ENCODE measurements at regions not wholly inside any gene's neighbourhood (a gene's known extent, or its start where the extent isn't known, plus 50 kb on each side); places are given as distances from the start of the nearest gene placed in this dataset.
"Not testable (repeated sequence)": the region's sequence is repeated elsewhere in the genome, so short reads cannot be mapped to it uniquely, and the experiment has no call there.

GRCh38 chr9:126077656-126078055 is 249.0 kb upstream of the MVB12B start:
- TF ChIP-seq, protein P1, sequence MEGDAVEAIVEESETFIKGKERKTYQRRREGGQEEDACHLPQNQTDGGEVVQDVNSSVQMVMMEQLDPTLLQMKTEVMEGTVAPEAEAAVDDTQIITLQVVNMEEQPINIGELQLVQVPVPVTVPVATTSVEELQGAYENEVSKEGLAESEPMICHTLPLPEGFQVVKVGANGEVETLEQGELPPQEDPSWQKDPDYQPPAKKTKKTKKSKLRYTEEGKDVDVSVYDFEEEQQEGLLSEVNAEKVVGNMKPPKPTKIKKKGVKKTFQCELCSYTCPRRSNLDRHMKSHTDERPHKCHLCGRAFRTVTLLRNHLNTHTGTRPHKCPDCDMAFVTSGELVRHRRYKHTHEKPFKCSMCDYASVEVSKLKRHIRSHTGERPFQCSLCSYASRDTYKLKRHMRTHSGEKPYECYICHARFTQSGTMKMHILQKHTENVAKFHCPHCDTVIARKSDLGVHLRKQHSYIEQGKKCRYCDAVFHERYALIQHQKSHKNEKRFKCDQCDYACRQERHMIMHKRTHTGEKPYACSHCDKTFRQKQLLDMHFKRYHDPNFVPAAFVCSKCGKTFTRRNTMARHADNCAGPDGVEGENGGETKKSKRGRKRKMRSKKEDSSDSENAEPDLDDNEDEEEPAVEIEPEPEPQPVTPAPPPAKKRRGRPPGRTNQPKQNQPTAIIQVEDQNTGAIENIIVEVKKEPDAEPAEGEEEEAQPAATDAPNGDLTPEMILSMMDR (IDR thresholded peaks at IDR 0.05 in 2 of 3, conservative IDR thresholded peaks at IDR 0.05 in 1 of 3; ENCODE audit: control insufficient read depth in 2 of 3, extremely low read depth in 1 of 3, insufficient read depth in 1 of 3, low read depth in 3 of 3, low read length in 3 of 3): not testable (repeated sequence)
- not testable (repeated sequence) for TF ChIP-seq CREM (IDR thresholded peaks at IDR 0.05; ENCODE audit: low read depth); NR2F1 (conservative IDR thresholded peaks at IDR 0.05); EP300 (IDR thresholded peaks at IDR 0.05; ENCODE audit: borderline replicate concordance in 1 of 2, control insufficient read depth in 1 of 2, low read depth in 2 of 2, low read length in 2 of 2); SP1 (IDR thresholded peaks at IDR 0.05; ENCODE audit: low read depth, low read length); BACH1 (IDR thresholded peaks at IDR 0.05; ENCODE audit: borderline replicate concordance); TCF7 (IDR thresholded peaks at IDR 0.05; ENCODE audit: borderline replicate concordance); REST (IDR thresholded peaks at IDR 0.05; ENCODE audit: low read depth, low read length); RCOR1 (conservative IDR thresholded peaks at IDR 0.05; ENCODE audit: low read depth, low read length); RFX5 (IDR thresholded peaks at IDR 0.05; ENCODE audit: low read depth, low read length); EZH2 (IDR thresholded peaks at IDR 0.05; ENCODE audit: borderline replicate concordance, control insufficient read depth, low read depth, low read length); ZSCAN29 (IDR thresholded peaks at IDR 0.05); MEF2A (IDR thresholded peaks at IDR 0.05; ENCODE audit: insufficient read depth, low read depth, low read length); ZNF217 (IDR thresholded peaks at IDR 0.05)

Measured in GM12878 (cell line).